ENCODE measurements at regions not wholly inside any gene's neighbourhood (a gene's known extent, or its start where the extent isn't known, plus 50 kb on each side); places are given as distances from the start of the nearest gene placed in this dataset.

DNA sequence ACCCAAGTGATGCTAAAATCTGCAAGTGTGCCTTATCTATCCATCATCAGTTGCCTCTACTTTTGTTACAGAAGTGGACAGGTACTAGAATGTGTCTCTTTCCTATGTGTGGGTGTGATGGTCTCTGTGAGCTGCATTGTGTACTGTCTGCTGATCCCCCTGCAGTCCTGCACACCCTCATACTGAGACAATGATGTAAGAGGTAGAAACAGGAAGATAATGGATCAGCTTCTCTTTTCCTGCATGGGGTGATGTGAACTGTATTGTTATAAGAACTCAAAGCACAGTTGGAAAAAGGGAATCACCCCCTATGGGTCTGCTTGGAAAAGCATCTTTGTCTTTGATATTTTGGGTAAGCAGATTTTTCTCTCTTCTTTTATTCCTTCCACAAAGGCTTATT, 537.6 kb upstream of the CDH2 start:
- TF ChIP-seq, protein P1, sequence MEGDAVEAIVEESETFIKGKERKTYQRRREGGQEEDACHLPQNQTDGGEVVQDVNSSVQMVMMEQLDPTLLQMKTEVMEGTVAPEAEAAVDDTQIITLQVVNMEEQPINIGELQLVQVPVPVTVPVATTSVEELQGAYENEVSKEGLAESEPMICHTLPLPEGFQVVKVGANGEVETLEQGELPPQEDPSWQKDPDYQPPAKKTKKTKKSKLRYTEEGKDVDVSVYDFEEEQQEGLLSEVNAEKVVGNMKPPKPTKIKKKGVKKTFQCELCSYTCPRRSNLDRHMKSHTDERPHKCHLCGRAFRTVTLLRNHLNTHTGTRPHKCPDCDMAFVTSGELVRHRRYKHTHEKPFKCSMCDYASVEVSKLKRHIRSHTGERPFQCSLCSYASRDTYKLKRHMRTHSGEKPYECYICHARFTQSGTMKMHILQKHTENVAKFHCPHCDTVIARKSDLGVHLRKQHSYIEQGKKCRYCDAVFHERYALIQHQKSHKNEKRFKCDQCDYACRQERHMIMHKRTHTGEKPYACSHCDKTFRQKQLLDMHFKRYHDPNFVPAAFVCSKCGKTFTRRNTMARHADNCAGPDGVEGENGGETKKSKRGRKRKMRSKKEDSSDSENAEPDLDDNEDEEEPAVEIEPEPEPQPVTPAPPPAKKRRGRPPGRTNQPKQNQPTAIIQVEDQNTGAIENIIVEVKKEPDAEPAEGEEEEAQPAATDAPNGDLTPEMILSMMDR (IDR thresholded peaks at IDR 0.05; ENCODE audit: unreplicated experiment) = no peak
- no peak for DNase-seq (ENCODE audit: unreplicated experiment)
- Mint-ChIP-seq H3K27me3 (ENCODE audit: insufficient read depth, unreplicated experiment) (no peaks in the 10 kb centered on the region), H3K4me3 (ENCODE audit: unreplicated experiment) (no peak overlapping the region), H3K27ac (ENCODE audit: low read depth, unreplicated experiment) (no peak overlapping the region), H3K9me3 (ENCODE audit: unreplicated experiment) (no peaks in the 10 kb centered on the region), H3K36me3 (ENCODE audit: insufficient read depth, unreplicated experiment) (no peaks in the 10 kb centered on the region), H3K4me1 (ENCODE audit: insufficient read depth, unreplicated experiment) (no peaks in the 10 kb centered on the region)
- POLR2A ChIA-PET = no interaction called here
- CTCF ChIA-PET = no interaction called here
- intact Hi-C loops (cut with micrococcal nuclease) = no loop called here
- no TSS peak for BruUV-seq (replicated peaks)

GRCh38 chr18:28712796-28713425, 536.0 kb upstream of the CDH2 start:
- CTCF ChIA-PET = no interaction called here
- no TSS peak for BruUV-seq (replicated peaks)
- H3K9me3 Mint-ChIP-seq (ENCODE audit: unreplicated experiment) = no peaks in the 10 kb centered on the region
- H3K27ac Mint-ChIP-seq (ENCODE audit: low read depth, unreplicated experiment) = no peak overlapping the region
- H3K27me3 Mint-ChIP-seq (ENCODE audit: insufficient read depth, unreplicated experiment) = no peaks in the 10 kb centered on the region
- intact Hi-C loops (cut with micrococcal nuclease) = no loop called here
- POLR2A ChIA-PET = no interaction called here
- TF ChIP-seq, protein P1 (IDR thresholded peaks at IDR 0.05; ENCODE audit: unreplicated experiment) = no peak
- H3K4me3 Mint-ChIP-seq (ENCODE audit: unreplicated experiment) = no peak overlapping the region
- H3K36me3 Mint-ChIP-seq (ENCODE audit: insufficient read depth, unreplicated experiment) = no peaks in the 10 kb centered on the region
- no peaks in the 10 kb centered on the region for H3K4me1 Mint-ChIP-seq (ENCODE audit: insufficient read depth, unreplicated experiment)
- DNase-seq (ENCODE audit: unreplicated experiment) = no peak

- CTCF ChIA-PET = no interaction called here
- POLR2A ChIA-PET = no interaction called here
- H3K27me3 Mint-ChIP-seq (ENCODE audit: insufficient read depth, unreplicated experiment) = no peaks in the 10 kb centered on the region
- no TSS peak for BruUV-seq (replicated peaks)
- H3K9me3 Mint-ChIP-seq (ENCODE audit: unreplicated experiment) = no peaks in the 10 kb centered on the region
- TF ChIP-seq, protein P1 (IDR thresholded peaks at IDR 0.05; ENCODE audit: unreplicated experiment) = no peak
- no peak overlapping the region for H3K27ac Mint-ChIP-seq (ENCODE audit: low read depth, unreplicated experiment)
- intact Hi-C loops (cut with micrococcal nuclease) = no loop called here
- DNase-seq (ENCODE audit: unreplicated experiment) = no peak
- no peaks in the 10 kb centered on the region for H3K4me1 Mint-ChIP-seq (ENCODE audit: insufficient read depth, unreplicated experiment)
- no peak overlapping the region for H3K4me3 Mint-ChIP-seq (ENCODE audit: unreplicated experiment)
- no peaks in the 10 kb centered on the region for H3K36me3 Mint-ChIP-seq (ENCODE audit: insufficient read depth, unreplicated experiment)
These were observed 535.2 kb upstream of the CDH2 start for GRCh38 chr18:28712172-28712571.

DNA sequence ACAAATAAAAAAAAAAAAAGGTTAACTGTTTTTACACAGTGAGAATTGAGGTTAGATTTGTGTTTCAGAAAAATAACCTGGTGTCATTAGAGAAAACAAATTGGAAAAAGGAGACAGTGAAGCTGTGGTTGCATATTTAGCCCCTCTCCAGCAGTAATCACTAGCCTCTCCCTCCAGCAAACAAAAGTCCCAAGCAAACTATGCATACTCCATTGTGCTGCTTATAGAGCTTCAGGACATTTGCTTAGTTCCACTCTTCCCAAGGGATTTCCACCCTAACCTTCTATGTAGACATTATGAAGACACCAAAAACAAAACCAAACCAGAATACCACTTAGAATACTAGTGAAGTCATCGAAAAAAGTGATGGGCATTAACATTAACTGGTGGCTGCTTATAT, 534.2 kb upstream of the CDH2 start:
- no peak for DNase-seq (ENCODE audit: unreplicated experiment)
- BruUV-seq (replicated peaks) = no TSS peak
- TF ChIP-seq, protein P1 (IDR thresholded peaks at IDR 0.05; ENCODE audit: unreplicated experiment) = no peak
- CTCF ChIA-PET = no interaction called here
- Mint-ChIP-seq H3K36me3 (ENCODE audit: insufficient read depth, unreplicated experiment) (no peaks in the 10 kb centered on the region), H3K9me3 (ENCODE audit: unreplicated experiment) (no peaks in the 10 kb centered on the region), H3K27me3 (ENCODE audit: insufficient read depth, unreplicated experiment) (no peaks in the 10 kb centered on the region), H3K4me1 (ENCODE audit: insufficient read depth, unreplicated experiment) (no peaks in the 10 kb centered on the region), H3K27ac (ENCODE audit: low read depth, unreplicated experiment) (no peak overlapping the region), H3K4me3 (ENCODE audit: unreplicated experiment) (no peak overlapping the region)
- intact Hi-C loops (cut with micrococcal nuclease) = no loop called here
- POLR2A ChIA-PET = no interaction called here

All from MCF 10A (cell line).